Vagina (tissue), 2 donors: ENCODE measurements at regions not wholly inside any gene's neighbourhood (a gene's known extent, or its start where the extent isn't known, plus 50 kb on each side); places are given as distances from the start of the nearest gene placed in this dataset.

Source experiments
- DNase-seq, 2 donors: peaks; one replicate each; pipeline ENCODE4 v3.0.0-alpha.2; 2017; ENCODE audit errors: extremely low spot score in 2 of 2
- H3K27ac ChIP-seq: fragments of 200-600 bp; sonication (generic); one replicate; pipeline ENCODE4 v1.5.1; 2019
- H3K27me3 ChIP-seq: fragments of 200-600 bp; sonication (generic); one replicate; pipeline ENCODE4 v1.5.1; 2019
- H3K36me3 ChIP-seq, 2 donors: fragments of 200-600 bp; sonication (generic); one replicate each; pipeline ENCODE4 v1.5.1; 2017 to 2019
- H3K4me1 ChIP-seq: fragments of 200-600 bp; sonication (generic); one replicate; pipeline ENCODE4 v1.5.1; 2019
- H3K4me3 ChIP-seq, 2 donors: fragments of 200-600 bp; sonication (generic); 1 replicate in 1 of 2; 2 replicates in 1 of 2; pipeline ENCODE4 v1.5.1; 2016 to 2019
- H3K9me3 ChIP-seq: fragments of 200-600 bp; sonication (generic); one replicate; pipeline ENCODE4 v1.5.1; 2019
- POLR2A ChIP-seq, 2 donors: fragments of 450-650 bp; IDR thresholded peaks; one replicate each; pipeline ENCODE4 v1.6.1; 2017; ENCODE audit warnings: antibody characterized with exemption in 2 of 2, mild to moderate bottlenecking in 2 of 2, moderate library complexity in 2 of 2
- POLR2AphosphoS5 ChIP-seq, 2 donors: sonication (generic); formaldehyde crosslinking; IDR thresholded peaks; one replicate each; pipeline ENCODE4 v1.9.0; 2017; ENCODE audit warnings: antibody characterized with exemption in 2 of 2, mild to moderate bottlenecking in 2 of 2, low read depth in 1 of 2; ENCODE audit not compliant: insufficient read depth in 1 of 2
- intact Hi-C: fragments of 100-400 bp; cut with DNase I; formaldehyde crosslinking; loops from one replicate; pipeline ENCODE4 v1.15.1; 2023
- TF ChIP-seq, protein P1 (sequence below), 3 experiments: fragments of 450-650 bp in 2 of 3; fragments of 200-600 bp in 1 of 3; sonication (generic) in 1 of 3; IDR thresholded peaks; one replicate each; pipeline ENCODE4 v1.5.1; 2017 to 2019; ENCODE audit warnings: antibody characterized with exemption in 3 of 3, mild to moderate bottlenecking in 2 of 3, moderate library complexity in 2 of 3

DNA sequence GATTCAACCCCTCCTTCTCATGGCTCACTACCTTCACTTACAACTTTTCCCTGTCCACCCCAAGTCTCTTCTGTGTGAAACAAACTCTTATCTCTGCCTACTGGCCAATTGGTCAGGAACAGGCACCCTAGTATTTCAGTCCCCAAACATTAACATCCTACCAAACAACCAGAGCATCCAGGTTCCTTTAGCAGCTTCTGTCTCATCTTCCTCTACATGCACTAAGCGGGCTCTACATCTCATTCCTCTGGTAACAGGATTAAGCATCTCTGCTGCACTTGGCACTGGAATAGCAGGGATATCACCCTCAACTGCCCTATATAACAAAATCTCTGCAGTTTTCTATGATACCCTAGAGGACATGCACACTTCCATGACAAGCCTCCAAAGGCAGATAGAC, 116.2 kb downstream of the JRKL start:
- DNase-seq: no peak
- Histone ChIP-seq H3K4me1 (no peaks in the 10 kb centered on the region), H3K27ac (no peak overlapping the region), H3K36me3 (no peaks in the 10 kb centered on the region), H3K4me3 (no peak overlapping the region), H3K27me3 (no peaks in the 10 kb centered on the region), H3K9me3 (no peaks in the 10 kb centered on the region)
- no peak for TF ChIP-seq POLR2AphosphoS5 (IDR thresholded peaks at IDR 0.05; ENCODE audit: insufficient read depth in 1 of 2, low read depth in 1 of 2)
- TF ChIP-seq POLR2A (IDR thresholded peaks at IDR 0.05): no peak
- TF ChIP-seq, protein P1, sequence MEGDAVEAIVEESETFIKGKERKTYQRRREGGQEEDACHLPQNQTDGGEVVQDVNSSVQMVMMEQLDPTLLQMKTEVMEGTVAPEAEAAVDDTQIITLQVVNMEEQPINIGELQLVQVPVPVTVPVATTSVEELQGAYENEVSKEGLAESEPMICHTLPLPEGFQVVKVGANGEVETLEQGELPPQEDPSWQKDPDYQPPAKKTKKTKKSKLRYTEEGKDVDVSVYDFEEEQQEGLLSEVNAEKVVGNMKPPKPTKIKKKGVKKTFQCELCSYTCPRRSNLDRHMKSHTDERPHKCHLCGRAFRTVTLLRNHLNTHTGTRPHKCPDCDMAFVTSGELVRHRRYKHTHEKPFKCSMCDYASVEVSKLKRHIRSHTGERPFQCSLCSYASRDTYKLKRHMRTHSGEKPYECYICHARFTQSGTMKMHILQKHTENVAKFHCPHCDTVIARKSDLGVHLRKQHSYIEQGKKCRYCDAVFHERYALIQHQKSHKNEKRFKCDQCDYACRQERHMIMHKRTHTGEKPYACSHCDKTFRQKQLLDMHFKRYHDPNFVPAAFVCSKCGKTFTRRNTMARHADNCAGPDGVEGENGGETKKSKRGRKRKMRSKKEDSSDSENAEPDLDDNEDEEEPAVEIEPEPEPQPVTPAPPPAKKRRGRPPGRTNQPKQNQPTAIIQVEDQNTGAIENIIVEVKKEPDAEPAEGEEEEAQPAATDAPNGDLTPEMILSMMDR (IDR thresholded peaks at IDR 0.05): no peak
- intact Hi-C loops: no loop called here

DNA sequence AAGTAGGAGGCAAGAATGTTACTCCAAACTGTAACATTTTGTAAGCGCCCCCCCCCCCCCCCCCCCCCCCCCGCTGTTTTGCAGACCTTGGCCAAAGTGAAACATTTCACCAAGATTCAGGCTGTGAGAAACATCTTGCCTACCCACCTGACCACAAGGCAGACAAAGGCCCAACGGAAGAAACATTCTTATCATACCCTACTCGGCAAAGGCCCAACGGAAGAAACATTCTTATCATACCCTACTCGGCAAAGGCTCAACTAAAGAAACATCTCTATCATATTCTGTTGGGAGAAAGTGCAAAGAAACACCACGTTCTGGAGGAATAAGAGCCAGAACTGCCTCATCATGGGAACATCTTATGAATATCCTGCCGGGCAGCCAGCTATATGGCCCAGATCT, 117.1 kb downstream of the JRKL start:
- H3K9me3 ChIP-seq: no peaks in the 10 kb centered on the region

DNA sequence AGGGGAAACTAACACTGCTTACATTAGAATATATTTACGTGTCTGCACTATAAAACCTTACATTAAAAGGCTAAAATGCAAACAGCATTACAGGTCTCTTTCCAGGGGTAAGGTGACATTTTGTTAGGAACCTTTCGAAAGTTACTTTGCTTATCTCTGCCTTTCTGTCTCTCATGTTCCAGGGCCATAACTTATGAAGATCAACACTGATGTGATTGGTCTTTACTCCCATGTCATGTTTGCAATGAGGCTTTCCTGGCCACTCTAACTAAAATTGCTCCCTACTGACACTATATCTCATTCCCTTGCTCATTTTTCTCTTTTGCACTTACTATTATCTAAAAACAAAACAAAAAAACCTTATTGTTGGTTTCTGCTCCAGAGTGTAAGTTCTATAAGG, 119.0 kb downstream of the JRKL start:
- Histone ChIP-seq H3K4me1 (no peaks in the 10 kb centered on the region), H3K9me3 (no peaks in the 10 kb centered on the region), H3K36me3 (no peaks in the 10 kb centered on the region), H3K4me3 (no peak overlapping the region), H3K27ac (no peak overlapping the region), H3K27me3 (no peaks in the 10 kb centered on the region)
- intact Hi-C loops: no loop called here
- TF ChIP-seq, protein P1 (IDR thresholded peaks at IDR 0.05): no peak
- TF ChIP-seq POLR2AphosphoS5 (IDR thresholded peaks at IDR 0.05; ENCODE audit: insufficient read depth in 1 of 2, low read depth in 1 of 2) (no peak), POLR2A (IDR thresholded peaks at IDR 0.05) (no peak)
- no peak for DNase-seq

More for the DNA sequence above, 117.1 kb downstream of the JRKL start:
- intact Hi-C loops: no loop called here
- TF ChIP-seq, protein P1 (IDR thresholded peaks at IDR 0.05): no peak
- TF ChIP-seq POLR2A (IDR thresholded peaks at IDR 0.05): no peak
- TF ChIP-seq POLR2AphosphoS5 (IDR thresholded peaks at IDR 0.05; ENCODE audit: insufficient read depth in 1 of 2, low read depth in 1 of 2): no peak
- no peak for DNase-seq
- H3K4me3 ChIP-seq: no peak overlapping the region
- H3K27ac ChIP-seq: no peak overlapping the region
- no peaks in the 10 kb centered on the region for H3K27me3 ChIP-seq
- no peaks in the 10 kb centered on the region for H3K36me3 ChIP-seq
- H3K4me1 ChIP-seq: no peaks in the 10 kb centered on the region

DNA sequence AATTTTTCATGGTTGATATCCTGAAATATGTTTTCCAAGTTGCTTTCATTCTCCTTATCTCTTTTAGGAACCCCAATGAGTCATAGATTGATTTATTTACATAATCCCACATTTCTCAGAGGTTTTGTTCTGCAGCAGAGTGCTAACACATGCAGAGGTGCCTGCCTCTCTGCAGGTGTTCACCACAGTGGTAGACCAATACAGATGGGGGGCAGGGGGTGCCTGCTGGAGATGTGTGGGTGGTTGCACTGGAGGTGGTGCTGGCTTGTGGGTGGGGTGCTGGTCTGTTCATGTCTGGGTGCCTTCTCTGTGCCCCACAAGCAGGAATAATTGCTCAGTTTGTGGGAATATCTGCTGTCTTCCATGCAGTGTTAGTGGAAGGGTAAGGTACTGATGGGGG, 131.1 kb downstream of the JRKL start:
- H3K27me3 ChIP-seq: no peaks in the 10 kb centered on the region
- no peaks in the 10 kb centered on the region for H3K36me3 ChIP-seq
- no peak for DNase-seq
- H3K4me1 ChIP-seq: no peaks in the 10 kb centered on the region
- no peak for TF ChIP-seq POLR2AphosphoS5 (IDR thresholded peaks at IDR 0.05; ENCODE audit: insufficient read depth in 1 of 2, low read depth in 1 of 2)
- TF ChIP-seq, protein P1 (IDR thresholded peaks at IDR 0.05): no peak
- TF ChIP-seq POLR2A (IDR thresholded peaks at IDR 0.05): no peak
- no peaks in the 10 kb centered on the region for H3K9me3 ChIP-seq
- H3K27ac ChIP-seq: no peak overlapping the region
- intact Hi-C loops: no loop called here
- no peak overlapping the region for H3K4me3 ChIP-seq

DNA sequence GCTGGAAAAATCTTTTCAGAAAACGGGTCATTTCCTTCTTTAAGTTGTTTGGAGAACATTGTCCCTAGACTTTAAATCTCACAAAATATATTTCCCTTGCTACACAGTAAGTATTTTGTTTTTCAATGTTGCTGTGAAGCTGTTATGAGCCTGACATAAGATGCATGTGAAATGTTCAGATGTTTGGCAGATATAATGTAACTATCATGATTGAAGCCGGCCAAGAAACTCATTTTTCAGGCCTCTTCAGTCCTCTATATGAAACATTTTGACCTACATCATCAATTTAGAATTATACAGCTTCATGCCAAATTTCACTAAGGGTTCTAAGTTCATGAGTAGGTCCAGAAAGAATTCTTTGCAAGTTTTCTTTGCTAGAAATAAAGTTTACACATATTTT, 133.8 kb downstream of the JRKL start:
- H3K4me1 ChIP-seq: no peaks in the 10 kb centered on the region
- H3K4me3 ChIP-seq: no peak overlapping the region
- intact Hi-C loops: no loop called here
- no peaks in the 10 kb centered on the region for H3K36me3 ChIP-seq
- TF ChIP-seq, protein P1 (IDR thresholded peaks at IDR 0.05): no peak
- TF ChIP-seq POLR2AphosphoS5 (IDR thresholded peaks at IDR 0.05; ENCODE audit: insufficient read depth in 1 of 2, low read depth in 1 of 2) (no peak), POLR2A (IDR thresholded peaks at IDR 0.05) (no peak)
- H3K27ac ChIP-seq: no peak overlapping the region
- DNase-seq: no peak
- no peaks in the 10 kb centered on the region for H3K9me3 ChIP-seq
- no peaks in the 10 kb centered on the region for H3K27me3 ChIP-seq
